ENCODE measurements at regions not wholly inside any gene's neighbourhood (a gene's known extent, or its start where the extent isn't known, plus 50 kb on each side); places are given as distances from the start of the nearest gene placed in this dataset.

DNA sequence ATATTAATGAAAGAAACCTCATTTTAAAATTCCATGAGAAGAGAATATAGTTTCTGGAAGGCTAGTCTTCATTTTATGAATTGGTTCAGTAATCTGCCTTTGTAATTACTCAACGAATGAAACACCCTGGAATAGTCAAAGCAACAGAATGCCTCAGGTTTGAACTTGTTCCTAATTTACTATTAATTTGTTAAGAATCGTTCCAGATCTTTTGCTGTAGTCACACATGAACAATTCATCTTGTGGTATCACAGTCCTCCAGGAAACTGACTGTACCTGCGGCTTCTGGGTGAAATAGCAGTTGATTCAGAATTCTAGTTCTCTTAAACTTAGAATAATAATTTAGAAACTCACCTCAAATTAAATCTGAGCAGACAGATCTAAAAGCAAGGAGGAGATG, 282.7 kb upstream of the MAP2 start:
- no peak overlapping the region for H3K4me3 Mint-ChIP-seq
- peaks cover 64% of the 10 kb centered on the region for H3K4me1 ChIP-seq (ENCODE audit: insufficient read depth)
- H3K27me3 ChIP-seq (ENCODE audit: insufficient read depth), result no peaks in the 10 kb centered on the region
- DNase-seq (ENCODE audit: low spot score), result no peak
- H4K20me1 ChIP-seq (replicated peaks; ENCODE audit: insufficient read depth), result no peaks in the 10 kb centered on the region
- H3K27ac ChIP-seq (ENCODE audit: low read depth), result no peak overlapping the region
- no peak overlapping the region for H3K4me3 ChIP-seq
- H3K36me3 ChIP-seq (ENCODE audit: insufficient read depth), result no peaks in the 10 kb centered on the region
- no peak for ATAC-seq
- H3K36me3 Mint-ChIP-seq (ENCODE audit: low read depth), result peaks cover 19% of the 10 kb centered on the region
- H3K27me3 Mint-ChIP-seq (ENCODE audit: insufficient read depth, low read depth, poor library complexity), result peaks cover 4% of the 10 kb centered on the region
- H2AFZ ChIP-seq, result no peak overlapping the region
- H3K27ac Mint-ChIP-seq, result no peak overlapping the region
- H3K4me1 Mint-ChIP-seq, result peaks cover 63% of the 10 kb centered on the region
- no peaks in the 10 kb centered on the region for H3K9me2 ChIP-seq (ENCODE audit: insufficient read depth)
- no peak overlapping the region for H3K4me2 ChIP-seq
- TF ChIP-seq CTCF (conservative IDR thresholded peaks at IDR 0.05; ENCODE audit: low read depth in 2 of 2) (no peak), EZH2phosphoT487 (IDR thresholded peaks at IDR 0.05; ENCODE audit: unreplicated experiment) (no peak), ZNF462 (CRISPR knock-in tag; IDR thresholded peaks at IDR 0.05) (no peak), EZH2 (IDR thresholded peaks at IDR 0.05; ENCODE audit: low read depth, unreplicated experiment) (no peak), ZNF331 (CRISPR knock-in tag; IDR thresholded peaks at IDR 0.05; ENCODE audit: low read depth) (no peak), ZNF114 (CRISPR knock-in tag; IDR thresholded peaks at IDR 0.05) (no peak), REST (IDR thresholded peaks at IDR 0.05; ENCODE audit: unreplicated experiment) (no peak), STAT1 (IDR thresholded peaks at IDR 0.05; ENCODE audit: unreplicated experiment) (no peak), JUNB (IDR thresholded peaks at IDR 0.05; ENCODE audit: unreplicated experiment) (no peak), POLR2AphosphoS5 (IDR thresholded peaks at IDR 0.05; ENCODE audit: low read depth) (no peak), NANOG (IDR thresholded peaks at IDR 0.05; ENCODE audit: borderline replicate concordance) (no peak), CREB1 (CRISPR knock-in tag; IDR thresholded peaks at IDR 0.05; ENCODE audit: low read depth) (no peak)
- TF ChIP-seq, protein P1, sequence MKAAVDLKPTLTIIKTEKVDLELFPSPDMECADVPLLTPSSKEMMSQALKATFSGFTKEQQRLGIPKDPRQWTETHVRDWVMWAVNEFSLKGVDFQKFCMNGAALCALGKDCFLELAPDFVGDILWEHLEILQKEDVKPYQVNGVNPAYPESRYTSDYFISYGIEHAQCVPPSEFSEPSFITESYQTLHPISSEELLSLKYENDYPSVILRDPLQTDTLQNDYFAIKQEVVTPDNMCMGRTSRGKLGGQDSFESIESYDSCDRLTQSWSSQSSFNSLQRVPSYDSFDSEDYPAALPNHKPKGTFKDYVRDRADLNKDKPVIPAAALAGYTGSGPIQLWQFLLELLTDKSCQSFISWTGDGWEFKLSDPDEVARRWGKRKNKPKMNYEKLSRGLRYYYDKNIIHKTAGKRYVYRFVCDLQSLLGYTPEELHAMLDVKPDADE (IDR thresholded peaks at IDR 0.05), result no peak
- no peaks in the 10 kb centered on the region for H3F3A ChIP-seq (replicated peaks; ENCODE audit: low read depth)
- H3K9me3 Mint-ChIP-seq, result peaks cover 18% of the 10 kb centered on the region
- H3K79me2 ChIP-seq (replicated peaks; ENCODE audit: insufficient read depth), result no peaks in the 10 kb centered on the region
